HepG2 (cell line): ENCODE measurements at regions not wholly inside any gene's neighbourhood (a gene's known extent, or its start where the extent isn't known, plus 50 kb on each side); places are given as distances from the start of the nearest gene placed in this dataset.

ENCODE experiments used
- BATF2 ChIP-seq: sonication (generic); formaldehyde crosslinking; IDR thresholded peaks from 2 replicates; pipeline ENCODE4 v1.8.0; 2022; ENCODE audit warnings: mild to moderate bottlenecking, missing genetic modification reagents, moderate library complexity
- EEA1 ChIP-seq: sonication (generic); formaldehyde crosslinking; IDR thresholded peaks from 2 replicates; pipeline ENCODE4 v1.5.1; 2020; ENCODE audit warnings: mild to moderate bottlenecking, missing genetic modification reagents, borderline replicate concordance
- EP300 ChIP-seq, 3 experiments: sonication (generic) in 1 of 3; formaldehyde crosslinking in 1 of 3; IDR thresholded peaks; 2 replicates each; pipeline versions ENCODE4 v1.5.1 to v1.6.1; 2011 to 2020; ENCODE audit warnings: low read depth in 2 of 3, low read length in 2 of 3, borderline replicate concordance in 1 of 3, improper control_type of control experiment in 1 of 3, mild to moderate bottlenecking in 1 of 3, missing genetic modification reagents in 1 of 3, moderate library complexity in 1 of 3
- GATA4 ChIP-seq: sonication (generic); IDR thresholded peaks from 2 replicates; pipeline ENCODE4 v1.6.1; 2016; ENCODE audit warnings: antibody characterized with exemption, low read depth, borderline replicate concordance
- HOXA3 ChIP-seq: sonication (generic); formaldehyde crosslinking; IDR thresholded peaks from 2 replicates; pipeline ENCODE4 v1.5.0; 2020; ENCODE audit warnings: missing genetic modification reagents
- KAT7 ChIP-seq: IDR thresholded peaks from 2 replicates; pipeline ENCODE4 v1.6.1; 2018; ENCODE audit warnings: borderline replicate concordance, missing compliant biosample characterization
- MBNL3 ChIP-seq: fragments of 250-450 bp; sonication (Bioruptor Pico); conservative IDR thresholded peaks from 2 replicates; pipeline ENCODE4 v1.8.0; 2022; ENCODE audit warnings: mild to moderate bottlenecking, inconsistent platforms
- MED8 ChIP-seq: sonication (generic); formaldehyde crosslinking; IDR thresholded peaks from 2 replicates; pipeline ENCODE4 v1.8.1; 2023; ENCODE audit warnings: mild to moderate bottlenecking, missing genetic modification reagents; ENCODE audit not compliant: insufficient replicate concordance
- NCOR1 ChIP-seq: fragments of 200-600 bp; sonication (generic); IDR thresholded peaks from 2 replicates; pipeline ENCODE4 v1.7.0; 2017; ENCODE audit warnings: antibody characterized with exemption, low read length, borderline replicate concordance
- NFATC3 ChIP-seq: sonication (generic); formaldehyde crosslinking; IDR thresholded peaks from 2 replicates; pipeline ENCODE4 v1.5.1; 2020; ENCODE audit warnings: mild to moderate bottlenecking, missing genetic modification reagents
- NFIB ChIP-seq: sonication (generic); formaldehyde crosslinking; IDR thresholded peaks from 2 replicates; pipeline ENCODE4 v1.9.0; 2021; ENCODE audit warnings: missing genetic modification reagents, mild to moderate bottlenecking, borderline replicate concordance
- PAX8 ChIP-seq: sonication (generic); formaldehyde crosslinking; IDR thresholded peaks from 2 replicates; pipeline ENCODE4 v1.8.0; 2022; ENCODE audit warnings: mild to moderate bottlenecking, missing genetic modification reagents, borderline replicate concordance
- RFXAP ChIP-seq: sonication (generic); formaldehyde crosslinking; IDR thresholded peaks from 2 replicates; pipeline ENCODE4 v1.4.0; 2020; ENCODE audit warnings: missing genetic modification reagents, borderline replicate concordance
- SALL1 ChIP-seq: sonication (generic); formaldehyde crosslinking; IDR thresholded peaks from 2 replicates; pipeline ENCODE4 v1.8.0; 2022; ENCODE audit warnings: mild to moderate bottlenecking, missing genetic modification reagents
- SRY ChIP-seq: sonication (generic); formaldehyde crosslinking; IDR thresholded peaks from 2 replicates; pipeline ENCODE4 v1.8.0; 2022; ENCODE audit warnings: mild to moderate bottlenecking, missing genetic modification reagents
- TEF ChIP-seq: sonication (generic); formaldehyde crosslinking; IDR thresholded peaks from 2 replicates; pipeline ENCODE4 v1.5.0; 2020; ENCODE audit warnings: missing genetic modification reagents
- ZFP1 ChIP-seq: IDR thresholded peaks from 2 replicates; pipeline ENCODE4 v1.6.1; 2016
- ZGPAT ChIP-seq: IDR thresholded peaks from 2 replicates; pipeline ENCODE4 v1.6.1; 2016; ENCODE audit warnings: mild to moderate bottlenecking
- ZNF160 ChIP-seq: sonication (generic); formaldehyde crosslinking; IDR thresholded peaks from 2 replicates; pipeline ENCODE4 v1.8.0; 2022; ENCODE audit warnings: mild to moderate bottlenecking, inconsistent platforms, missing genetic modification reagents
- ZNF280D ChIP-seq: sonication (generic); formaldehyde crosslinking; IDR thresholded peaks from 2 replicates; pipeline ENCODE4 v1.5.1; 2020; ENCODE audit warnings: mild to moderate bottlenecking, missing genetic modification reagents
- ZNF333 ChIP-seq: sonication (generic); formaldehyde crosslinking; IDR thresholded peaks from 2 replicates; pipeline ENCODE4 v1.4.0; 2020; ENCODE audit warnings: mild to moderate bottlenecking, missing genetic modification reagents, borderline replicate concordance
- ZNF569 ChIP-seq: sonication (generic); formaldehyde crosslinking; IDR thresholded peaks from 2 replicates; pipeline ENCODE4 v1.5.0; 2020; ENCODE audit warnings: mild to moderate bottlenecking, missing genetic modification reagents, moderate library complexity, borderline replicate concordance
- ZNF674 ChIP-seq: sonication (generic); formaldehyde crosslinking; IDR thresholded peaks from 2 replicates; pipeline ENCODE4 v1.5.0; 2020; ENCODE audit warnings: low read depth, mild to moderate bottlenecking, missing genetic modification reagents
- ZNF83 ChIP-seq: sonication (generic); formaldehyde crosslinking; IDR thresholded peaks from 2 replicates; pipeline ENCODE4 v1.4.0; 2020; ENCODE audit warnings: missing genetic modification reagents, mild to moderate bottlenecking, borderline replicate concordance

GRCh38 chr20:53711333-53712211 lies 117.9 kb upstream of the ZNF217 start (continued):
- TF ChIP-seq ZNF160 (CRISPR knock-in tag) (no peak), ZNF674 (CRISPR knock-in tag) (no peak), GATA4 (no peak), MBNL3 (CRISPR knock-in tag) (no peak), TEF (CRISPR knock-in tag) (no peak), ZNF333 (CRISPR knock-in tag) (no peak), NFIB (CRISPR knock-in tag) (no peak), ZNF83 (0 out of 2 replicates have a peak, but pooled peaks have one; percentile 7), EEA1 (CRISPR knock-in tag) (no peak), SALL1 (peak; percentile 83), PAX8 (CRISPR knock-in tag) (no peak), NCOR1 (peak; percentile 59; the same call in 1 of the 2 replicates), BATF2 (CRISPR knock-in tag) (no peak), NFATC3 (CRISPR knock-in tag) (no peak), ZNF569 (CRISPR knock-in tag) (no peak), MED8 (CRISPR knock-in tag) (no peak), EP300 (IDR thresholded peaks at IDR 0.05; ENCODE audit: low read depth in 2 of 2, low read length in 2 of 2) (peak in 1 of 2 experiments; percentile 66; a peak in 3 of 4 replicates), EP300 (CRISPR knock-in tag; IDR thresholded peaks at IDR 0.05; ENCODE audit: borderline replicate concordance) (no peak), ZNF280D (CRISPR knock-in tag) (peak; percentile 91), RFXAP (CRISPR knock-in tag) (peak; percentile 58; the same call in 1 of the 2 replicates), KAT7 (CRISPR knock-in tag) (no peak), SRY (CRISPR knock-in tag) (peak; percentile 55; the same call in 1 of the 2 replicates), HOXA3 (peak; percentile 47), ZGPAT (CRISPR knock-in tag) (peak; percentile 72; the same call in 1 of the 2 replicates), ZFP1 (no peak)
